ENCODE measurements at regions not wholly inside any gene's neighbourhood (a gene's known extent, or its start where the extent isn't known, plus 50 kb on each side); places are given as distances from the start of the nearest gene placed in this dataset.

- no peak for TF ChIP-seq SMAD5 (IDR thresholded peaks at IDR 0.05; ENCODE audit: low read depth)
These were observed 56.0 kb upstream of the DLK1 start (continued) for GRCh38 chr14:100670753-100671049.

- no TSS peak for BruUV-seq (replicated peaks)
- RAD21 ChIA-PET (ENCODE audit: unreplicated experiment), result no interaction called here
- Histone ChIP-seq H3K4me3 (no peak overlapping the region), H3K79me2 (ENCODE audit: control insufficient read depth, insufficient read depth, low read length) (no peaks in the 10 kb centered on the region), H3K4me2 (ENCODE audit: control insufficient read depth, insufficient read depth) (no peak overlapping the region), H4K20me1 (ENCODE audit: control insufficient read depth, insufficient read depth) (peaks cover 3% of the 10 kb centered on the region; the same call in 1 of the 2 replicates), H3K36me3 (ENCODE audit: control insufficient read depth in 2 of 2, insufficient read depth in 2 of 2, low read length in 1 of 2) (no peaks in the 10 kb centered on the region), H3K4me1 (ENCODE audit: control insufficient read depth, insufficient read depth, low read length) (no peaks in the 10 kb centered on the region), H3K9ac (ENCODE audit: control insufficient read depth, insufficient read depth, low read length) (no peak overlapping the region), H3K27ac (ENCODE audit: control insufficient read depth, insufficient read depth) (no peak overlapping the region), H3K27me3 (replicated peaks in 1 of 2; ENCODE audit: control insufficient read depth in 2 of 2, insufficient read depth in 2 of 2, low read length in 1 of 2) (peaks cover 0 to 3% of the 10 kb centered on the region in 2 experiments; a peak in 3 of 4 replicates), H3K9me3 (replicated peaks; ENCODE audit: control insufficient read depth, insufficient read depth, low read length) (no peaks in the 10 kb centered on the region), H2AFZ (ENCODE audit: control insufficient read depth, low read depth, low read length) (no peak overlapping the region)
- 2% methylated on average over 6 of the region's 6 CpGs for WGBS (ENCODE audit: insufficient coverage, insufficient replicate concordance, low lambda C conversion rate, missing lambda C conversion rate)
- no peak for ATAC-seq
- in situ Hi-C loops (cut with MboI) (no loop called here), intact Hi-C loops (cut with micrococcal nuclease; ENCODE audit: unreplicated experiment) (no loop called here)
- CTCF ChIA-PET, result interaction anchor here (0.9 kb wide), 1 partner anchor 9 kb away, joined by 3 read pairs; no protein-coding TSS in a partner anchor
- no peak for FAIRE-seq
- POLR2A ChIA-PET, result no interaction called here
- TF ChIP-seq PKNOX1 (IDR thresholded peaks at IDR 0.05) (no peak), NR2C2 (IDR thresholded peaks at IDR 0.05; ENCODE audit: borderline replicate concordance, control insufficient read depth, insufficient read length, low read depth) (no peak)
- DNase-seq (ENCODE audit: low read depth, low spot score), result no peak
- SMC1A ChIA-PET (ENCODE audit: uncharacterized antibody, unreplicated experiment), result interaction anchor here (0.5 kb wide), 1 partner anchor 1639 kb away, joined by 3 read pairs; no protein-coding TSS in a partner anchor
These were observed 55.2 kb upstream of the DLK1 start for GRCh38 chr14:100671386-100671901.

GRCh38 chr14:100671906-100672305, 54.8 kb upstream of the DLK1 start:
- no peak for DNase-seq (ENCODE audit: low read depth, low spot score)
- intact Hi-C loops (cut with micrococcal nuclease; ENCODE audit: unreplicated experiment), result no loop called here
- POLR2A ChIA-PET, result no interaction called here
- Histone ChIP-seq H2AFZ (ENCODE audit: control insufficient read depth, low read depth, low read length) (no peak overlapping the region), H3K27me3 (replicated peaks in 1 of 2; ENCODE audit: control insufficient read depth in 2 of 2, insufficient read depth in 2 of 2, low read length in 1 of 2) (peaks cover 0 to 3% of the 10 kb centered on the region in 2 experiments; a peak in 3 of 4 replicates), H3K27ac (ENCODE audit: control insufficient read depth, insufficient read depth) (no peak overlapping the region), H3K4me3 (no peak overlapping the region), H3K4me1 (ENCODE audit: control insufficient read depth, insufficient read depth, low read length) (no peaks in the 10 kb centered on the region), H3K4me2 (ENCODE audit: control insufficient read depth, insufficient read depth) (no peak overlapping the region), H3K9me3 (replicated peaks; ENCODE audit: control insufficient read depth, insufficient read depth, low read length) (no peaks in the 10 kb centered on the region), H3K79me2 (ENCODE audit: control insufficient read depth, insufficient read depth, low read length) (no peaks in the 10 kb centered on the region), H3K36me3 (ENCODE audit: control insufficient read depth in 2 of 2, insufficient read depth in 2 of 2, low read length in 1 of 2) (no peaks in the 10 kb centered on the region), H3K9ac (ENCODE audit: control insufficient read depth, insufficient read depth, low read length) (no peak overlapping the region), H4K20me1 (ENCODE audit: control insufficient read depth, insufficient read depth) (peaks cover 3% of the 10 kb centered on the region; the same call in 1 of the 2 replicates)
- in situ Hi-C loops (cut with MboI), result no loop called here
- no peak for ATAC-seq
- no peak for FAIRE-seq
- SMC1A ChIA-PET (ENCODE audit: uncharacterized antibody, unreplicated experiment), result no interaction called here
- 9% methylated on average over 5 of the region's 5 CpGs for WGBS (ENCODE audit: insufficient coverage, insufficient replicate concordance, low lambda C conversion rate, missing lambda C conversion rate)
- no TSS peak for BruUV-seq (replicated peaks)
- CTCF ChIA-PET, result interaction anchor here (2.1 kb wide), 1 partner anchor 9 kb away, joined by 12 read pairs; no protein-coding TSS in a partner anchor
- RAD21 ChIA-PET (ENCODE audit: unreplicated experiment), result no interaction called here
- TF ChIP-seq ATF2 (IDR thresholded peaks at IDR 0.05; ENCODE audit: low read length) (no peak), BMI1 (IDR thresholded peaks at IDR 0.05; ENCODE audit: borderline replicate concordance) (no peak), SMAD1 (IDR thresholded peaks at IDR 0.05; ENCODE audit: low read depth, partially characterized antibody) (no peak), WRNIP1 (IDR thresholded peaks at IDR 0.05; ENCODE audit: borderline replicate concordance, low read depth, low read length) (no peak), ZNF207 (IDR thresholded peaks at IDR 0.05; ENCODE audit: borderline replicate concordance) (no peak), ELK1 (IDR thresholded peaks at IDR 0.05; ENCODE audit: low read depth, low read length) (no peak), TCF7 (IDR thresholded peaks at IDR 0.05; ENCODE audit: borderline replicate concordance) (no peak), TCF3 (IDR thresholded peaks at IDR 0.05; ENCODE audit: borderline replicate concordance, insufficient read depth, low read depth, low read length) (no peak), CREB1 (IDR thresholded peaks at IDR 0.05; ENCODE audit: low read depth) (no peak), CEBPB (IDR thresholded peaks at IDR 0.05; ENCODE audit: borderline replicate concordance in 1 of 2, low read depth in 2 of 2, low read length in 2 of 2) (no peak), DPF2 (IDR thresholded peaks at IDR 0.05) (no peak)
